WERI-Rb-1 (cell line): ENCODE measurements at regions not wholly inside any gene's neighbourhood (a gene's known extent, or its start where the extent isn't known, plus 50 kb on each side); places are given as distances from the start of the nearest gene placed in this dataset.

ENCODE experiments used
- DNase-seq: peaks from one replicate; pipeline ENCODE4 v3.0.0-alpha.2; 2020
- H3K27ac ChIP-seq: fragments of 250-450 bp; sonication (Bioruptor Pico); 2 replicates; pipeline ENCODE4 v1.5.1; 2020; ENCODE audit warnings: mild to moderate bottlenecking, moderate library complexity
- H3K27me3 ChIP-seq: fragments of 250-450 bp; sonication (Bioruptor Pico); 2 replicates; pipeline ENCODE4 v1.5.1; 2021; ENCODE audit warnings: mild to moderate bottlenecking, low read depth, moderate library complexity; ENCODE audit not compliant: insufficient read depth, severe bottlenecking
- H3K36me3 ChIP-seq: fragments of 250-450 bp; sonication (Bioruptor Pico); 2 replicates; pipeline ENCODE4 v1.5.1; 2020; ENCODE audit warnings: mild to moderate bottlenecking, moderate library complexity
- H3K4me3 ChIP-seq: 2 replicates; pipeline ENCODE4 v1.5.1; 2011; ENCODE audit warnings: low read depth, mild to moderate bottlenecking, control low read depth, low read length
- H3K9me3 ChIP-seq: fragments of 250-450 bp; sonication (Bioruptor Pico); 2 replicates; pipeline ENCODE4 v1.5.1; 2021; ENCODE audit warnings: mild to moderate bottlenecking, moderate library complexity; ENCODE audit not compliant: severe bottlenecking
- TF ChIP-seq, protein P1 (sequence below): IDR thresholded peaks from 2 replicates; pipeline ENCODE4 v1.5.1; 2011; ENCODE audit warnings: low read depth, mild to moderate bottlenecking, control low read depth, inconsistent platforms, low read length

DNA sequence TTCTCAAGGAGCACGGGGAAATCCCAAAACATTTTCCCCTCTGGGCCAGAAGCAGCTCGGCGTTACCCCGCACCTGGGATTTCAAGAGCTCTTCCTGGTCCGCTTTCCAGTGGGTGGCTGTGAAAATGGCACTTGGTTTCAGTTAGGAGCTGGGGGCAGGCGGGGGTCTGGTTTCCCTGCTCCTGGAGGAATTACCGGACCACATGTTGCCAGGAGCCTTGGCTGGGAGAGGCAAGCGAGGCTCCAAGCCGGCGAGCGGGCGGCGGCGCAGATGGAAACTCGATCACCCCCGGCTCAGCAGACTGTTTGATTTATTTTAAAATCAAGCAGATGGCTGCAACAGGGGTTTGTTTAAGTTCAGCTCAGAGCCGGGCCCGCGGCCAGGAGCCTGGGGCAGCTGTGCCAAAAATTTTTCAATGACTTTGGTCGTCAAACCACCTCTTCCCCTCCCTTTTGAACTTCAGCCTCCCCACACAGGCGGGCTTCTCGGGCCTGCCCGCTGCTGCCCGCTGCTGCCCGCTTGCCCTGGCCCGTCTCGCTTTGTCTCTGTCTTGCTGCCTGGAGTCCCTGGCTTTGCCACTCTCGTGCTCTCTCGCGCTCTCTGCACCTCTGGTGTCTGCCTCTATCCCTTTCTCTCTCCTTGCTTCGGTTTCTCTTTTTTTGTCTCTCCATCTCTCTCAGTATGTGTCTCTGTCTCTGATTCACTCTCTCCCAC lies 108.0 kb upstream of the CIBAR2 start:
- TF ChIP-seq, protein P1, sequence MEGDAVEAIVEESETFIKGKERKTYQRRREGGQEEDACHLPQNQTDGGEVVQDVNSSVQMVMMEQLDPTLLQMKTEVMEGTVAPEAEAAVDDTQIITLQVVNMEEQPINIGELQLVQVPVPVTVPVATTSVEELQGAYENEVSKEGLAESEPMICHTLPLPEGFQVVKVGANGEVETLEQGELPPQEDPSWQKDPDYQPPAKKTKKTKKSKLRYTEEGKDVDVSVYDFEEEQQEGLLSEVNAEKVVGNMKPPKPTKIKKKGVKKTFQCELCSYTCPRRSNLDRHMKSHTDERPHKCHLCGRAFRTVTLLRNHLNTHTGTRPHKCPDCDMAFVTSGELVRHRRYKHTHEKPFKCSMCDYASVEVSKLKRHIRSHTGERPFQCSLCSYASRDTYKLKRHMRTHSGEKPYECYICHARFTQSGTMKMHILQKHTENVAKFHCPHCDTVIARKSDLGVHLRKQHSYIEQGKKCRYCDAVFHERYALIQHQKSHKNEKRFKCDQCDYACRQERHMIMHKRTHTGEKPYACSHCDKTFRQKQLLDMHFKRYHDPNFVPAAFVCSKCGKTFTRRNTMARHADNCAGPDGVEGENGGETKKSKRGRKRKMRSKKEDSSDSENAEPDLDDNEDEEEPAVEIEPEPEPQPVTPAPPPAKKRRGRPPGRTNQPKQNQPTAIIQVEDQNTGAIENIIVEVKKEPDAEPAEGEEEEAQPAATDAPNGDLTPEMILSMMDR: no peak
- DNase-seq: peak; percentile 77
- no peaks in the 10 kb centered on the region for H3K9me3 ChIP-seq
- 0 out of 2 replicates have a peak overlapping the region, but pooled peaks have one; percentile 10 for H3K4me3 ChIP-seq
- H3K27me3 ChIP-seq: no peaks in the 10 kb centered on the region
- peak overlapping the region; percentile 95 for H3K27ac ChIP-seq
- H3K36me3 ChIP-seq: no peaks in the 10 kb centered on the region

DNA sequence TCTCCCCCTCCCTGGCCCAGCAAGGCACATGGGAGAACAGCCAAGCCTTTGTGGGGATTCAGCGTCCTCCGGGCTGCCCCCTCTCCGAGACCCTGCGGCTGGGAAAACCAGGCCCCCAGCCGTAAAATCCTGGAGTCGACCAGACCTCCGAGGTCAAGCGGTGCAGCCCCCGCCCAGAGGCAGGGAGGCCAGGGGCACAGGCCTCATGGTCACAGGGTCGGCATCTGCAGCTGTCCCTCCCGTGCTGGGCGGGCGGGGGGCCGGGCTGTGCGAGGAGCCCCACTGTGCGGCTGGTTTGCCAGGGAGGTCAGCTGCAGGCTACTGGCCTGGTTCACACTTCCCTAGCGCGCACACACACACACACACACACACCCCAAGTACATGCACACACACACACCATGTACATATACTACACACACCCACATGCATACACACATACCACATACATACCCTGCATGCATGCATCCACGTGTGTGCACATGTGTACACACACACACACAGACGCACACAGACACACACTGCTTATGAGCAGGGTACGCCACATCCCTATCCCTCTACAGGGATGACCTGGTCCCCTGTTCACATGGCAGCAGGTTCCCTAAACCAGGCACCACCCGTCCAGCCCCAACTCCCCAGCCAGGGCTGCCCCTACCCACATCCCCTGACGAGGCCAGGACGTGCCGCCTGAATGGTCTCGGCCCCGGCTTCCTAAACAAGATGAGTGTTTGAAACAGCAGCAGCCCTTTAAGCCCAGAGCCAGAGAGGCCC lies 108.9 kb upstream of the CIBAR2 start:
- TF ChIP-seq, protein P1: no peak
- DNase-seq: no peak
- H3K27ac ChIP-seq: peak overlapping the region; percentile 95
- no peaks in the 10 kb centered on the region for H3K27me3 ChIP-seq
- no peaks in the 10 kb centered on the region for H3K9me3 ChIP-seq
- no peak overlapping the region for H3K4me3 ChIP-seq
- no peaks in the 10 kb centered on the region for H3K36me3 ChIP-seq

DNA sequence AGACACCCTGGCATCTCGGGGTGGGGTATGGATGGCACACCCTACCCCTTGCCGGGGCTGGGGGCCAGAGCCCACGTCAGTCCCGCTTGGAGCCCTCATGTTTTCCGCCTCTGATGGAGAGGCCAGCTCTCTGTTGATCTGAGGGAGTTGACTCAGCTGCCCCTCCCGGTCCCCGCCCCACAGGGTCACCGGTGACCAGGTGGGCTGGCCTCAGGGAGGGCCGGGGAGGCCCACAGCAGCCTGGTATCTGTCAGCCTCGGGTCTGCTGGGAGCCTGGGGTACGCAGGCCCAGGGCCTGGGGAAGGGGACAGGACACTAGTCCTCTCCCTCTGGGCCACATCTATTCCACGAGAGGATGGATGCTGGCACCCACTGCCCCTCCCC lies 109.5 kb upstream of the CIBAR2 start:
- H3K27ac ChIP-seq: peak overlapping the region; percentile 95
- no peak overlapping the region for H3K4me3 ChIP-seq
- no peaks in the 10 kb centered on the region for H3K27me3 ChIP-seq
- TF ChIP-seq, protein P1: no peak
- peak; percentile 32 for DNase-seq
- no peaks in the 10 kb centered on the region for H3K36me3 ChIP-seq
- no peaks in the 10 kb centered on the region for H3K9me3 ChIP-seq

DNA sequence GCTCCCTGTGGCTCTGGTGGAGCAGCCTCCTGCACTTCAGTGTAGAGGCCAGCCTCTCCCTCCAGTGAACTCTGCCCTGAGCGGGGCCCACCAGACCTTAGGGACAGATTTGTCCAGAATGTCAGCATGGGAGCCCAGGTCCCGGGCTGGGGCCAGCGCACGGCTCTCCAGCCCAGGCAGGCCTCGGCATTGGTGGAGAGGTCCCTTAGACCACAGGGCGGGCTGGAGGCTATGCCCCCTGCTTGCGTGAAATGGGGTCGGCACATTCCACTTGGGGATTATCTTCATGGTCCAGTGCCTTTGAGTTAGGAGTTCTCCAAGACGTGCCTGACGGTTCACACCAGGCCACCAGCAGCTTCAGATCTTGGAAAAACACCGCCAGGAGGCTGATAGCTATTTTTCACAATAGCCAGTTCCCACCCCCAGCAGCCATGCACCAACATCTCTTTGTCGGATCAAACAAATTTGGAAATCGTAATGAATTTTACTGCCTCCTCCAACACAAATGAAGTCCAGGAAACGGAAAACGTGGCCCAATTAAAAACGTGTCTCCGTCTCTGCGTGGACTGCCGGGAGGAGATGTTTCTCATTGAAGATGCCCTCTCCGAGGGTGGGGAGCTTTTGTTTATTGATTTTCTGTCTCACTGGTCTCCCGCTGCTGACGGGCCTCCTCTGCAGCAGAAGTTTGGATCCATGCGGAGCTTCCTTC lies 110.0 kb upstream of the CIBAR2 start:
- DNase-seq: peak; percentile 64
- H3K27ac ChIP-seq: peak overlapping the region; percentile 95
- no peaks in the 10 kb centered on the region for H3K27me3 ChIP-seq
- no peaks in the 10 kb centered on the region for H3K36me3 ChIP-seq
- no peaks in the 10 kb centered on the region for H3K9me3 ChIP-seq
- peak overlapping the region; percentile 8; the same call in 1 of the 2 replicates for H3K4me3 ChIP-seq
- TF ChIP-seq, protein P1: no peak

DNA sequence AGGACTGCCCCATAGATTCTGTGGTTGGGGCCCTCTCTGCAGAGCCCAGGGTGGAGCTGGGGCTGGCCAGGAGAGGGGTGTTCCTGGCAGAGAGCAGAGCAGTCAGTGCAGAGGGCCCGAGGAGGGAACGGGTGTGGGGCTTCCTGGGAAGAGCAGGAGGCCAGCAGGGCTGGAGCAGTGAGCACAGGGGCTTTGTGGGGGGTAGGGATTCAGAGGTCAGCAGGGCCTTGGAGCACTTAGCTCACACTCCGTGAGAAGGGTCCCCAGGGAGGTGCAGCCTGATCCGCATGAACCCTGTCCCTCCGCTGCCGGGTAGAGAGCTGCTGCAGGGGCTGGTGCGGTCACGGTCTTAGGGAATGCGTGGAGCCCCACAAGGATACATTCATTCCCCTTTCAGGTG lies 113.0 kb upstream of the CIBAR2 start:
- Histone ChIP-seq H3K36me3 (no peaks in the 10 kb centered on the region), H3K9me3 (no peaks in the 10 kb centered on the region), H3K27me3 (no peaks in the 10 kb centered on the region), H3K27ac (no peak overlapping the region), H3K4me3 (no peak overlapping the region)
- TF ChIP-seq, protein P1: no peak
- no peak for DNase-seq
